NB4 (cell line): ENCODE measurements at regions not wholly inside any gene's neighbourhood (a gene's known extent, or its start where the extent isn't known, plus 50 kb on each side); places are given as distances from the start of the nearest gene placed in this dataset.

Source experiments
- DNase-seq: peaks from one replicate; pipeline ENCODE4 v3.0.0; 2010; ENCODE audit warnings: low read depth
- H3K4me3 ChIP-seq: one replicate; pipeline ENCODE4 v1.5.1; 2011; ENCODE audit warnings: mild to moderate bottlenecking, low read depth, low read length, moderate library complexity
- MYC ChIP-seq: IDR thresholded peaks from 2 replicates; pipeline ENCODE4 v1.6.1; 2011; ENCODE audit warnings: low read depth, low read length
- POLR2A ChIP-seq: IDR thresholded peaks from 2 replicates; pipeline ENCODE4 v1.6.1; 2011; ENCODE audit warnings: mild to moderate bottlenecking; ENCODE audit not compliant: insufficient read length; ENCODE audit errors: extremely low read depth
- TF ChIP-seq, protein P1 (sequence below): IDR thresholded peaks from 2 replicates; pipeline ENCODE4 v1.6.1; 2011; ENCODE audit warnings: low read depth, low read length
- TF ChIP-seq, protein P2 (sequence below): IDR thresholded peaks from one replicate; pipeline ENCODE4 v1.5.1; 2012; ENCODE audit warnings: low read depth, low read length

GRCh38 chr6:137277971-137278637, 58.9 kb upstream of the IFNGR1 start:
- H3K4me3 ChIP-seq: no peak overlapping the region
- TF ChIP-seq, protein P1, sequence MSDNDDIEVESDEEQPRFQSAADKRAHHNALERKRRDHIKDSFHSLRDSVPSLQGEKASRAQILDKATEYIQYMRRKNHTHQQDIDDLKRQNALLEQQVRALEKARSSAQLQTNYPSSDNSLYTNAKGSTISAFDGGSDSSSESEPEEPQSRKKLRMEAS: no peak
- TF ChIP-seq, protein P2, sequence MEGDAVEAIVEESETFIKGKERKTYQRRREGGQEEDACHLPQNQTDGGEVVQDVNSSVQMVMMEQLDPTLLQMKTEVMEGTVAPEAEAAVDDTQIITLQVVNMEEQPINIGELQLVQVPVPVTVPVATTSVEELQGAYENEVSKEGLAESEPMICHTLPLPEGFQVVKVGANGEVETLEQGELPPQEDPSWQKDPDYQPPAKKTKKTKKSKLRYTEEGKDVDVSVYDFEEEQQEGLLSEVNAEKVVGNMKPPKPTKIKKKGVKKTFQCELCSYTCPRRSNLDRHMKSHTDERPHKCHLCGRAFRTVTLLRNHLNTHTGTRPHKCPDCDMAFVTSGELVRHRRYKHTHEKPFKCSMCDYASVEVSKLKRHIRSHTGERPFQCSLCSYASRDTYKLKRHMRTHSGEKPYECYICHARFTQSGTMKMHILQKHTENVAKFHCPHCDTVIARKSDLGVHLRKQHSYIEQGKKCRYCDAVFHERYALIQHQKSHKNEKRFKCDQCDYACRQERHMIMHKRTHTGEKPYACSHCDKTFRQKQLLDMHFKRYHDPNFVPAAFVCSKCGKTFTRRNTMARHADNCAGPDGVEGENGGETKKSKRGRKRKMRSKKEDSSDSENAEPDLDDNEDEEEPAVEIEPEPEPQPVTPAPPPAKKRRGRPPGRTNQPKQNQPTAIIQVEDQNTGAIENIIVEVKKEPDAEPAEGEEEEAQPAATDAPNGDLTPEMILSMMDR: no peak
- TF ChIP-seq POLR2A (no peak), MYC (no peak)
- no peak for DNase-seq

DNA sequence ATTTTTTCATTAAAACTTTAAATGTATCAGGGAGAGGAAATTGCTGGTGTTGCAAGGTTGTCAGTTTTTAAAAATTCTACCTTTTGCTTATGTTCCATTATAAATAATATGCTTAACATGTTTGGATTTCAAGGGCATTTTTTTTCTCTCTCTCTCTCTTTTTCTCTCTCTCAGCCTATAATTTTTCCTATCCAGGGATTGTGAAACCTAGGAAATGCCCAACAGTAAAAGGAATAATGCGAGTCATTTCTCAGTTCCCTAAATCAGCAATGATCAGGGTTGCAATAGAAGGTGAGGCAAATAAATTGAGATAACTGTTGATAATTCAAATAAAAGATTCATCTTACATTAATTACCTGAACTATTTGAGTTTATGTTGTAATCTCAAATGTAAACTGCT, 53.2 kb upstream of the IFNGR1 start:
- no peak overlapping the region for H3K4me3 ChIP-seq
- TF ChIP-seq POLR2A (no peak), MYC (no peak)
- TF ChIP-seq, protein P1: no peak
- TF ChIP-seq, protein P2: no peak
- DNase-seq: no peak

- H3K4me3 ChIP-seq: no peak overlapping the region
- TF ChIP-seq, protein P2: peak; percentile 88
- TF ChIP-seq, protein P1: no peak
- peak; percentile 68 for DNase-seq
Measured at GRCh38 chr6:137271245-137272183, 52.3 kb upstream of the IFNGR1 start.

DNA sequence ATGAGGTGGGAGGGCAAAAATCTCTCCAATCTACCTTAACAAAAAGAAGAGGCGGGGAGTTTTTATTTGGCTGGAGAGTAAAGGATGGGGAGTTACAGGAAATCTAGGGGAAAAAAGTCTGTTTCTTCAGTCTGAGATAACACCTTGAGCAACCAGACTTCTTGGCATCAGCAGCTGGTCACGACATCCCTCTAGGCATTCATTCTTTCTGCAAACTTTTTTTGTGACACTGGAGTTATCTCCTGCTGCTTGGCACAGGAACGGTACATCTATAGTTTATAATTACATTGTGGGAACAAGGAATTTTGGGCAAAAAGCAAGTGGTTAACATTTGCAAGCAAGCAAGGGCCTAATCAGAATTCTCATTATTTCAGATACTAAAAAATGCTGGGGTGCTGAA, 50.6 kb upstream of the IFNGR1 start:
- no peak for TF ChIP-seq POLR2A
- TF ChIP-seq, protein P1: no peak
- TF ChIP-seq MYC: no peak
- TF ChIP-seq, protein P2: no peak
- DNase-seq: no peak
- H3K4me3 ChIP-seq: no peak overlapping the region

- TF ChIP-seq, protein P1: no peak
- no peak for TF ChIP-seq POLR2A
- TF ChIP-seq, protein P2: no peak
- no peak for TF ChIP-seq MYC
- no peak overlapping the region for H3K4me3 ChIP-seq
- no peak for DNase-seq
Measured at GRCh38 chr6:137269347-137269746, 50.2 kb upstream of the IFNGR1 start.
